ENCODE measurements at regions not wholly inside any gene's neighbourhood (a gene's known extent, or its start where the extent isn't known, plus 50 kb on each side); places are given as distances from the start of the nearest gene placed in this dataset.

GRCh38 chr2:156088587-156088986, 243.9 kb downstream of the NR4A2 start:
- DNase-seq (ENCODE audit: low read depth in 2 of 2) = no peak

GRCh38 chr2:156087875-156088274, 244.6 kb downstream of the NR4A2 start:
- no peak for DNase-seq (ENCODE audit: low read depth in 2 of 2)

GRCh38 chr2:156083763-156084493, 248.6 kb downstream of the NR4A2 start:
- DNase-seq (ENCODE audit: low read depth in 2 of 2) = no peak

DNA sequence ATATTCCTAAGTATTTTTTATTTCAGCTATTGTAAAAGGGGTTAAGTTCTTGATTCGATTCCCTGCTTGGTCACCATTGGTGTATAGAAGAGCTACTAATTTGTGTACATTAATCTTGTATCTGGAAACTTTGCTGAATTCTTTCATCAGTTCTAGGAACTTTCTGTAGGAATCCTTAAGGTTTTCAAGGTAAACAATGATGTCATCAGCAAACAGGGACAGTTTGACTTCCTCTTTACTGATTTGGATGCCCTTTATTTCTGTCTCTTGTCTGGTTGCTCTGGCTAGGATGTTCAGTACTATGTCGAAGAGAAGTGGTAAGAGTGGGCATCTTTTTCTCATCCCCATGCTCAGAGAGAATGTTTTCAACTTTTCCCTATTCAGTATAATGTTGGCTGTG, 252.7 kb downstream of the NR4A2 start:
- no peak for DNase-seq (ENCODE audit: low read depth in 2 of 2)

DNA sequence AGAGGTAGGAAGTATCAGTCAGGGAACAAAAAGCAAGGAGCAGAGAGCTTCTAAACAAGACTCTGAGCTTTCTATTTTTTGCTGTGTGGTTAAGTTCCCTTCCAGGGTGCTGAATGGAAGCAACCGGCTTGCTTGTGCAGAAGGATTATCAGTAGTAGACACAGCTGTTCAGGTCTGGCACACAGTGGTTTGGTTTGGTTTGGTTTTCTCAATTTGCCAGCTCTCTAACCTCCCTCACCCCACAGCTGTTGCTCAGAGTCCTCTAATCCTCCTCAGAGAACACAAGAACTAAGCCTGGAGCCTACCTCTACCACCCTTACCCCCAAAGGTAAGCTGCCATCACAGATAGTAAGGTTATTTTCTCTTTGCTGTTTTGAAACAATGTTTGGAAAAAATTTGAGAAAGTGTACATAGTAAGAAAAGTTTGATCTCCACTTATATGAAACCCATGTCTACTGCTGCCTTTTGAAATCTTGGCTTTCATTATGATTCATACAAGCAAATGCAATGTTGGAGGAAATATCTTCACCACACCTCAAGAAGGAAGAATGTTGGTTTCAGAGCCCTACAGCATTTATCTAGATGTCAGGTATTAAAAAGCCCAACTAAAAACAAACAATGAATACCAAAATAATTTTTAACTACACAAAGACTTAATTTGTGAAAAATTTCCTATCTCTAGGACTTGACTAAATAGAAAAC, 255.3 kb downstream of the NR4A2 start:
- no peak for DNase-seq (ENCODE audit: low read depth in 2 of 2)

GRCh38 chr2:156065912-156066311, 266.6 kb downstream of the NR4A2 start:
- no peak for DNase-seq (ENCODE audit: low read depth in 2 of 2)

DNA sequence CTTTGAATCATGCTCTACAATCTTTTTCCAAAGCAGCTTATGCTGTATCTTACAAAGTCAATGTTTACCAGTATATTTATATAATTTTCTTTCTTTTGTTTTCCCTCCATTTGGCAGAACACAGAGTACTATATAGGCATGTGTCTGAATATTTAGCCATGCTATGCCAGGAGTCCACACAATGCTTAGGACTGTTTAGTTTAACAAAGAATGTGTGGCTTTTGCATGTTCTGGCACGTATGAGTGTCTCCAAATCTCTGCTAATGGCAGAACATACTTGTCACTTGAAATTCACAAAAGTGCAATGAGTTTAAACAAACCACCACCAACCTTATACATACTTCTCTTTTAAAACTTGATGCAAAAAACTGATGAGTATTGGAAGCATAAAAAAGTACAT, 268.0 kb downstream of the NR4A2 start:
- DNase-seq (ENCODE audit: low read depth in 2 of 2) = no peak

- no peak for DNase-seq (ENCODE audit: low read depth in 2 of 2)
These were observed 274.9 kb downstream of the NR4A2 start for GRCh38 chr2:156057647-156058046.

GRCh38 chr2:156054983-156055382, 277.5 kb downstream of the NR4A2 start:
- DNase-seq (ENCODE audit: low read depth in 2 of 2) = no peak

- DNase-seq (ENCODE audit: low read depth in 2 of 2) = no peak
These were observed 285.6 kb downstream of the NR4A2 start for GRCh38 chr2:156046900-156047299.

- no peak for DNase-seq (ENCODE audit: low read depth in 2 of 2)
These were observed 289.6 kb downstream of the NR4A2 start for GRCh38 chr2:156042895-156043294.

GRCh38 chr2:156038021-156038420, 294.5 kb downstream of the NR4A2 start:
- DNase-seq (ENCODE audit: low read depth in 2 of 2) = no peak

DNA sequence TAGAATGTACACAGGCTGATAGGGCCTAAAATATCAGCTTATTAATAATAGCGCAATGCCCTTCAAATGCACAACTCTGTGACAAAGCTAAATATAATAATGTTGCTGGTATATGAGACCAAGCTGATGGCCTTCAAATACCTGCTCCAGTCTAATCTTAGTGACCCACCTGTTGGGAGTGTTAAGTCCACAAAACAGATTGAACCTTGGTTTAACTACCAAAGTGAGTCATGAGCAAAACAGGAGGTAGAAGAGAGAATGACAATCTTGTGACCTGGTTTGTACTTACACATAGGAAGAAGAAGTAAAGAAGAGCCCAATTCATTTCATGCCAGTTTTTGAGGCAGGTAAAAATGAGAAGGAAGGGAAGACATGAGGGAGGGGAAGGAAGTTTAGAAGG, 295.0 kb downstream of the NR4A2 start:
- no peak for DNase-seq (ENCODE audit: low read depth in 2 of 2)

- no peak for DNase-seq (ENCODE audit: low read depth in 2 of 2)
These were observed 301.4 kb downstream of the NR4A2 start for GRCh38 chr2:156031121-156031520.

DNA sequence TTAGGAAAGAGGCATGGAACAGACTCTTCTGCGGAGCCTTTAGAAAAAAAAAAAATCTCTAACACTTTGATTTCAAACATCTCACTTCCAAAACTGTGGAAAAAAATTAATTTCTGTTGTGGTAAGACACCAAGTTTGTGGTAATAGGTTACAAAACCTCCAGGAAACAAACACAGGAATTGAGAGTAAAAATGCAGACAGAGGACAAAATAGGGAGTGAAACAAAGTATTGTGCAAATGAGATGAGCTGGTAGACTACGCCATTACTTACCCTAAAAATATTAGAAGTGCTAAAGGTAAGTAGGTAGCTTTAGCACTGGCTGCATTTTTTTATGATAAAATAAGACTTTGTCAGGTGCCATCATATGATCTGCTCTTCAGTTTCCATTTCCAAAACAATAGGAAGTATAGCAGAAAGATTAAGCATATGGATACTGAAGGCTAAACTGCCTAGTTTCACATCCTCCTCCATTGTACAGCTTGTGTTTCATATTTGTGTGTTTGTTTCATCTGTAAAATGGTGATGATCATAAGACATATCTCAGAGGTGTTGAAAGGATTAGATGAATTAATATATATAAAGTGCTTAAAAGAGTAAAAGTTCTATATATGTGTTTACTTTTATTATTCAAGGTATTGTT, 309.2 kb downstream of the NR4A2 start:
- no peak for DNase-seq (ENCODE audit: low read depth in 2 of 2)

DNA sequence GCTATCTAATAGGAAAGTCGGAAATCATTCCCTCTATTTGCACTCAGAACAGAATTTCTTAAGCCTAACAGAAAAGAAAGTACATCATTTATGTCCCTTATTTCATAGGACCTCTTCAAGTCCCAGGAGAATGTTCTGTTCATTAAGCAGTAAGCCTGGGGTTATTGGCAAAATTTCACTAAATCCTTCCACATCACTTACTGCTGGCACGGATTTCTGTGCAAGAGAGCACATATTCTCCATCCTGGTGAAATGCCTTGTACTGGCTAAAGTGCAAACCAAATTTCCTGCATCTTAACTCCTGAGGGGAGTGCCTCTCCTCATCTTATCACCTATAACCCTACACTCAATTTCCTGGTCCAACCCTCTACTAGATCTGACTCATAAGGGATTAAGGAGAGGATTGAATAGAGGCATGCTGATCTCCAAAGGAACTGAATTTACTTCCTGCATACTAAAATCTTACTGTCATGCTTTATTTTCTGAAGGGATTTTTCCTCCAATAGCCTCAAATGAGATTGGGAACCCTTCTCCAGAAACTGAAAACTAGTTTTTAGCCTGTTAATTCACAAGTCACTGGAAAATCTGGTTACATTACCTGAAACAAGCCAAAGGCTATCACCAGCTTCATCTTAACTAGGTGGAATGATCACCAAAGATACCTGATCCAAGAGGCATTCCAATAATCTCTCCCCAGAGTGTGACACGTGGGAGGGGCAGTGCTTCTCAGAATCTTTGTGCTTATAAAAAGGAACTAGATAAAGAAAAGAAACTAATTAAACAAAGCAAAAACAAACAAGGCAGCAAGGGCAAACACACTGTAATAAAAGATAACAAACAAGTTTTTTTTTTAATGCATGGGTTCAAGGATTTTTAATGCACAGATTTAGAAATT, 311.1 kb downstream of the NR4A2 start:
- no peak for DNase-seq (ENCODE audit: low read depth in 2 of 2)

GRCh38 chr2:156019341-156019740, 313.2 kb downstream of the NR4A2 start:
- DNase-seq (ENCODE audit: low read depth in 2 of 2) = no peak

DNA sequence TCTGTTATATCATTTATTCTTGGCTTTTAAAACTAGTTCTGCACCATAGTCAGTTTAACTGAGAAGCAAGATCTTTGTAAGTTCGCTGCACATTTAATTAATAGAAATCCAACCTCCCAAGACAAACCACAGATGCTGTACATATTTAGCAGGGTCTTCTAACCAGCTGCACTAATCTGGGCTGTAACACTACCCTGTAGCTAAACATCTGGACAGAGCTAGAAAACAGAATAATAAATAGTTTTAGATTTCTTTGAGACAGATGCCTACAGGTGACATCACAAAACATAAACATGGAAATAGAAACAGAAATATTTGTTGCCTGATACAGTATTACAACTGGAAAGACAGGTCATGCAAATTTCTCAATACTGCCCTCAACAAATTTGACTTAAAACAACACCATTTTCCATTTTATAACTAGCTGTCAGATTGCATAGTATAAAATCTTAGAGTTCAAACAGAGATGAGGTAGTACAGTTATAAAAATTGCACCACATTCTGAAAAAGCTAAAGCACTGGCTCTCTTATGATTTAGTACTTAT, 315.1 kb downstream of the NR4A2 start:
- no peak for DNase-seq (ENCODE audit: low read depth in 2 of 2)

- DNase-seq (ENCODE audit: low read depth in 2 of 2) = no peak
These were observed 323.2 kb downstream of the NR4A2 start for GRCh38 chr2:156009293-156009692.

- DNase-seq (ENCODE audit: low read depth in 2 of 2) = no peak
These were observed 325.6 kb downstream of the NR4A2 start for GRCh38 chr2:156006721-156007618.

Data from lung microvascular endothelial cell (primary cell).